CD4-positive, alpha-beta T cell (primary cell): ENCODE measurements at regions not wholly inside any gene's neighbourhood (a gene's known extent, or its start where the extent isn't known, plus 50 kb on each side); places are given as distances from the start of the nearest gene placed in this dataset.

ENCODE experiments used
- ATAC-seq: fragments of 200-7000 bp; cut with Tn5 transposase; one replicate; pipeline ENCODE4 v1.10.0; 2022; ENCODE audit warnings: mild to moderate bottlenecking; ENCODE audit not compliant: poor library complexity
- CTCF ChIA-PET: fragments of 350-600 bp; sonication (Branson Sonifier 250); formaldehyde crosslinking; loops from one replicate; lab custom pipeline; 2021; ENCODE audit warnings: antibody characterized with exemption, inconsistent platforms; lab: Charles Lee
- POLR2A ChIA-PET: fragments of 350-600 bp; sonication (Branson Sonifier 250); formaldehyde crosslinking; loops from one replicate; lab custom pipeline; 2021; ENCODE audit warnings: antibody characterized with exemption, inconsistent platforms; lab: Charles Lee
- DNase-seq, 14 experiments: peaks; one replicate each; pipeline ENCODE4 v3.0.0-alpha.2; 2013 to 2020; ENCODE audit warnings: mixed read lengths in 2 of 14
- H3K27ac ChIP-seq, 2 donors: one replicate each; pipeline versions ENCODE4 v1.5.1 to v1.7.0; 2013; ENCODE audit warnings: low read length in 2 of 2, low read depth in 1 of 2, mild to moderate bottlenecking in 1 of 2
- H3K27me3 ChIP-seq, 2 experiments: 1 replicate in 1 of 2; 2 replicates in 1 of 2; pipeline versions ENCODE4 v1.6.1 to v1.7.0; 2013; ENCODE audit warnings: low read length in 2 of 2, control low read depth in 1 of 2, mild to moderate bottlenecking in 1 of 2, moderate library complexity in 1 of 2; ENCODE audit not compliant: insufficient read depth in 2 of 2, control insufficient read depth in 1 of 2
- H3K36me3 ChIP-seq: one replicate; pipeline ENCODE4 v1.6.1; 2013; ENCODE audit warnings: low read length, control low read depth; ENCODE audit not compliant: insufficient read depth
- H3K4me1 ChIP-seq: one replicate; pipeline ENCODE4 v1.6.1; 2013; ENCODE audit warnings: low read length, control low read depth; ENCODE audit not compliant: insufficient read depth
- H3K4me3 ChIP-seq: one replicate; pipeline ENCODE4 v1.5.1; 2013; ENCODE audit warnings: mild to moderate bottlenecking, low read length, moderate library complexity
- H3K9me3 ChIP-seq, 2 experiments: 1 replicate in 1 of 2; 2 replicates in 1 of 2; pipeline versions ENCODE4 v1.6.1 to v1.7.0; 2013; ENCODE audit warnings: low read length in 2 of 2, mild to moderate bottlenecking in 2 of 2, control low read depth in 1 of 2, moderate library complexity in 1 of 2; ENCODE audit not compliant: control insufficient read depth in 1 of 2, insufficient read depth in 1 of 2
- H3K27ac Mint-ChIP-seq: one replicate; pipeline ENCODE4 v1.8.0; 2020; ENCODE audit warnings: mixed read lengths
- H3K27me3 Mint-ChIP-seq: one replicate; pipeline ENCODE4 v1.8.0; 2021; ENCODE audit warnings: mixed read lengths
- H3K36me3 Mint-ChIP-seq: one replicate; pipeline ENCODE4 v1.8.0; 2021; ENCODE audit warnings: low read depth, mixed read lengths
- H3K4me1 Mint-ChIP-seq: one replicate; pipeline ENCODE4 v1.8.0; 2021; ENCODE audit warnings: low read depth, mixed read lengths
- H3K4me3 Mint-ChIP-seq: one replicate; pipeline ENCODE4 v1.8.0; 2020; ENCODE audit warnings: mild to moderate bottlenecking, mixed read lengths
- H3K9me3 Mint-ChIP-seq: one replicate; pipeline ENCODE4 v1.8.0; 2020; ENCODE audit warnings: mixed read lengths
- intact Hi-C, 2 experiments: fragments of 100-400 bp; cut with DNase I in 1 of 2; cut with micrococcal nuclease in 1 of 2; formaldehyde crosslinking; loops; one replicate each; pipeline versions ENCODE4 v1.15.1 to v1.9.0; 2023 to 2025; cut with DNase I, micrococcal nuclease
- TF ChIP-seq, protein P1 (sequence below): fragments of 200-600 bp; IDR thresholded peaks from one replicate; pipeline ENCODE4 v1.8.0; 2022; ENCODE audit warnings: antibody characterized with exemption, mild to moderate bottlenecking

DNA sequence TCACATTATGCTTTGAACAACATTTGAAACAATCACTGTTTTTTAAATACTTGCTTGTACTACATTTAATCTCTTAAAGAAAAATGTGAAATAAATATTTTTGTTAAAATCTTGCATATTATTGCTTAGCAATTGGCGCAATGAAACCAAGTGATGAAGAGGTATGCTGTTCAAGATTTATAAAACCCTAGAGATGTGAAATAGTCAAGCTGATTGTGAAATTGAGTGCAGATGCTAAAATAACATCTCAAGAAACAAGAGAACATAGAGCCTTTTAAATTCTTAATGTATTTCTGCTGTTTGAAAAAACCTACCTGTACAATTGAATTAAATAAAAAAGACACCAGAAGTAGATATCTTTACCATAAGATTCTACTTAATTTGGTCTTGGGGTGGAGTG lies 179.2 kb upstream of the MCHR2 start:
- Histone ChIP-seq H3K4me1 (no peaks in the 10 kb centered on the region), H3K36me3 (no peaks in the 10 kb centered on the region), H3K27ac (no peak overlapping the region), H3K4me3 (no peak overlapping the region), H3K27me3 (no peaks in the 10 kb centered on the region), H3K9me3 (no peaks in the 10 kb centered on the region)
- Mint-ChIP-seq H3K4me1 (no peaks in the 10 kb centered on the region), H3K27ac (no peak overlapping the region), H3K27me3 (peaks cover 8% of the 10 kb centered on the region), H3K9me3 (no peaks in the 10 kb centered on the region), H3K36me3 (no peaks in the 10 kb centered on the region), H3K4me3 (no peak overlapping the region)
- ATAC-seq (no peak), DNase-seq (no peak)
- TF ChIP-seq, protein P1, sequence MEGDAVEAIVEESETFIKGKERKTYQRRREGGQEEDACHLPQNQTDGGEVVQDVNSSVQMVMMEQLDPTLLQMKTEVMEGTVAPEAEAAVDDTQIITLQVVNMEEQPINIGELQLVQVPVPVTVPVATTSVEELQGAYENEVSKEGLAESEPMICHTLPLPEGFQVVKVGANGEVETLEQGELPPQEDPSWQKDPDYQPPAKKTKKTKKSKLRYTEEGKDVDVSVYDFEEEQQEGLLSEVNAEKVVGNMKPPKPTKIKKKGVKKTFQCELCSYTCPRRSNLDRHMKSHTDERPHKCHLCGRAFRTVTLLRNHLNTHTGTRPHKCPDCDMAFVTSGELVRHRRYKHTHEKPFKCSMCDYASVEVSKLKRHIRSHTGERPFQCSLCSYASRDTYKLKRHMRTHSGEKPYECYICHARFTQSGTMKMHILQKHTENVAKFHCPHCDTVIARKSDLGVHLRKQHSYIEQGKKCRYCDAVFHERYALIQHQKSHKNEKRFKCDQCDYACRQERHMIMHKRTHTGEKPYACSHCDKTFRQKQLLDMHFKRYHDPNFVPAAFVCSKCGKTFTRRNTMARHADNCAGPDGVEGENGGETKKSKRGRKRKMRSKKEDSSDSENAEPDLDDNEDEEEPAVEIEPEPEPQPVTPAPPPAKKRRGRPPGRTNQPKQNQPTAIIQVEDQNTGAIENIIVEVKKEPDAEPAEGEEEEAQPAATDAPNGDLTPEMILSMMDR: no peak
- ChIA-PET POLR2A (no interaction called here), CTCF (no interaction called here)
- intact Hi-C loops: no loop called here

DNA sequence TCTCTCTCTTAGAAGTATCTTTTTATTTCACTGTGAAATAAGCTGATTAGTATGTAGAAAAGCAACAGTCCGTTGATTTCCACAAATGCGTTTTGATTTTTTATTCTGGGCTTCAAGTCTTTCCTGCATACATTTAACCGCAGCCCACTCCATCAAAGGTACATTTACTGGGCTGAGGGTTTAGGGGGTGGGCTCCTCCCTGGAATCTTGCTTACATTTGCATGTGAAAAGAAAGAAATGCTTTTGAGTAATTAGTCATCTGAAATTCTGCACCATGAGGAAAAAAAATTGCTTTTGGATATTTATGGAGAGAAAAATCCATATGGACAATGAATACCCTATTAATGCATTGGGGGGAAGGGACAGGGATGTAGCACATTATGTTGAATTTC lies 178.3 kb upstream of the MCHR2 start:
- no peaks in the 10 kb centered on the region for H3K36me3 ChIP-seq
- no peaks in the 10 kb centered on the region for H3K9me3 Mint-ChIP-seq
- ATAC-seq (no peak), DNase-seq (no peak)
- no peaks in the 10 kb centered on the region for H3K4me1 ChIP-seq
- H3K4me3 Mint-ChIP-seq: no peak overlapping the region
- H3K27ac ChIP-seq: no peak overlapping the region
- peaks cover 8% of the 10 kb centered on the region for H3K27me3 Mint-ChIP-seq
- intact Hi-C loops: no loop called here
- CTCF ChIA-PET: no interaction called here
- no peak overlapping the region for H3K4me3 ChIP-seq
- H3K27ac Mint-ChIP-seq: no peak overlapping the region
- TF ChIP-seq, protein P1: no peak
- POLR2A ChIA-PET: no interaction called here
- no peaks in the 10 kb centered on the region for H3K4me1 Mint-ChIP-seq
- no peaks in the 10 kb centered on the region for H3K9me3 ChIP-seq
- H3K27me3 ChIP-seq: no peaks in the 10 kb centered on the region
- no peaks in the 10 kb centered on the region for H3K36me3 Mint-ChIP-seq

DNA sequence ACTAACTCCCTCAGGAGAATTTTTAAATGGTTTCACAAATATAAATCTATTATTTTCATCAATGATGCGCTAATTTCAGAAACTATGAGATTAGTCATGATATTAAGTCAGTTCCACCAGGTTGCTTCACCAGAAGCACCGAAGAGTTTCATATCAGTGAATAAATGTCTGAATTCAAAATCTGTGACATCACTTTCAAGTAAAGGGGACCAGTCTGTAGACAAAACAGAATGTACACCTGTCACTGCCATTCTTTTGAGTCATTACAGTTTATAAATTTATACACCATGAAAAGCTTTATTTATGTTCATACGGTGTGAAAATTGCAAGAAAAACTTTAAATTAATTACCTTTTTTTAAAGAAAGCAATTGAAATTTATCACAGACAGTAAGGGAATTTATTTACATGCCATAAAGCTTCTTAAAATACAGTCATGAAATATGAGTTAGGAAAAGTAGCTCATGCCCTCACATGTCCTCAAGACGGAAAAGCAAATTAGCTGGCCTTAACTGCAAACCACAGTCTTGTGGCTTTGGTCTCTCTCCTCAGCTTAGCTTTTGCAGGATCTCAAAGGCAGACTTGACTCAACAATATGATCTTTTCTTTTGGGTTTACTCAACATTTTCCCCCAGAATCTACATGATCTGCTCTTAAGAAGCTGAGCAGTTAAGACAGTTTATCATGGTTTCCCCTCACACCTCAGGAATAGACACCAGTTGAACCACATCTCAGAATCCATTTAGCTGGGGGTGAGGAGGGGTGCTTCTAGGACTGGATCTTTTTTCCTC lies 177.7 kb upstream of the MCHR2 start:
- intact Hi-C loops: no loop called here
- Mint-ChIP-seq H3K4me3 (no peak overlapping the region), H3K27me3 (peaks cover 8% of the 10 kb centered on the region), H3K4me1 (no peaks in the 10 kb centered on the region), H3K36me3 (no peaks in the 10 kb centered on the region), H3K9me3 (no peaks in the 10 kb centered on the region), H3K27ac (no peak overlapping the region)
- CTCF ChIA-PET: no interaction called here
- no peak overlapping the region for H3K27ac ChIP-seq
- POLR2A ChIA-PET: interaction anchor here (0.5 kb wide), 1 partner anchor 97 kb away, joined by 3 read pairs; no protein-coding TSS in a partner anchor
- TF ChIP-seq, protein P1: no peak
- H3K27me3 ChIP-seq: no peaks in the 10 kb centered on the region
- no peak overlapping the region for H3K4me3 ChIP-seq
- ATAC-seq (no peak), DNase-seq (no peak)
- H3K4me1 ChIP-seq: no peaks in the 10 kb centered on the region
- H3K9me3 ChIP-seq: no peaks in the 10 kb centered on the region
- no peaks in the 10 kb centered on the region for H3K36me3 ChIP-seq
